Middle frontal gyrus (tissue), 1 donor: ENCODE measurements at regions not wholly inside any gene's neighbourhood (a gene's known extent, or its start where the extent isn't known, plus 50 kb on each side); places are given as distances from the start of the nearest gene placed in this dataset.
"Not testable (repeated sequence)": the region's sequence is repeated elsewhere in the genome, so short reads cannot be mapped to it uniquely, and the experiment has no call there.

ENCODE experiments used
- DNase-seq: peaks from one replicate; pipeline ENCODE4 v3.0.0-alpha.2; 2015; ENCODE audit warnings: low spot score; ENCODE audit errors: extremely low spot score

GRCh38 chr3:137296116-137296515, 338.3 kb downstream of the IL20RB start:
- DNase-seq, result no peak

GRCh38 chr3:137297770-137298169, 340.0 kb downstream of the IL20RB start:
- DNase-seq, result no peak

DNA sequence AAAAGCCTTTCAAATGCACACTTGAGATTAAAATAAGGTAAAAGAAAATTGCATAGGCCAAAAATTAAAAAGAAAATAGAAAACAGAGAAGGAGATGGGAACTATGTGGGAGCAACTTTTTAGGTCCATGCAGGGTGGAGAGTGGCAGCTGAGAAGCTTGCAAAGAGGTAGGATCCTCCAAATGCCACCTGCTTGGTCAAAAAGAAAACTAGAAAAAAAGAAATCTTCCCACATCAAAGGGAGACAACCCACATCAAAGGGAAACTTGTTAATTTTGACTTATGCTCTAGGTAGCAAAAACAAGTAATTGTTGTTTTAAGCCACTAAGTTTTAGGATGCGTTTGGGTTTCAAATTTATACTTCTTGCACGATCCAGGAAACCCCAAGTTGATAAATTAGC, 342.9 kb downstream of the IL20RB start:
- DNase-seq, result no peak

- no peak for DNase-seq
These were observed 346.7 kb downstream of the IL20RB start for GRCh38 chr3:137304313-137305056.

GRCh38 chr3:137324114-137324513, 366.3 kb downstream of the IL20RB start:
- no peak for DNase-seq

- no peak for DNase-seq
These were observed 367.4 kb downstream of the IL20RB start for GRCh38 chr3:137325170-137325569.

GRCh38 chr3:137325934-137326333, 368.2 kb downstream of the IL20RB start:
- DNase-seq, result no peak

DNA sequence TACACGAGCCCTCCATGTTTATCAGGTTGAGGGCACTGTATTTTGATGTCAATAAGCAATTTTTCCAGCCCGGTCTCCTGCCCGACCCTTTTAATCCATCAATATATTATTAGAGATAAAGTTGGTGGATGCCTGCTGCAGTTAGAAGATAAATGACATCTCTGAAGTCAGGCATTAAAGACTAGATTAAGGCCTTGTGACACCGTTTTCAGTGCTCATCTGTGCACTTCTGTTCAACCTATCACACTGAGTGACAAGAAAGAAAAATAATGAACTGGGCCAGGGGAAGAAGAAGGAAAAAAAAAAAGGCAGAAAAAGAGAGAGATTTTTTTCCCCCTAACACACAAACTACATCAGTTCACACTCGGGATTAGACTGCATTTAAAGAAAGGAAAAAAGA, 371.8 kb downstream of the IL20RB start:
- DNase-seq, result no peak

DNA sequence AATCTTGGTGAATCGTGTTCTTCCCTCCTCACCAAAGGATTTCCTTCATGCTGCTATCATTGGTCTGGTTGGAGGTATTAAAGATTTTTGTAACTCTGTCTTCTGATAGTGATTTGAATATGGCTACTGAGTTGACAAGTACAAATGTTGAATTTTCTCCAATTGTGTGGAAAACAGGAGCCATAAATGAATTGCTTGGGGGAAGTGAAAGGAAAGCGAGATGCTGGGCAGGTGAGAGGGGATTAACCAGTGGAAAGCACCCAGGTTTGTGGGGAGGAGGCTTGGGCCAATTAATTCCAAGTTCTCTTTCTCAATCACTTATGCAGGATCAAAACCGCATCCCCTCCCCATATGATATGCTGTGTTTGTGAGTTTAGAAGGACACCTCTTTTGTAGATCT, 372.5 kb downstream of the IL20RB start:
- no peak for DNase-seq

DNA sequence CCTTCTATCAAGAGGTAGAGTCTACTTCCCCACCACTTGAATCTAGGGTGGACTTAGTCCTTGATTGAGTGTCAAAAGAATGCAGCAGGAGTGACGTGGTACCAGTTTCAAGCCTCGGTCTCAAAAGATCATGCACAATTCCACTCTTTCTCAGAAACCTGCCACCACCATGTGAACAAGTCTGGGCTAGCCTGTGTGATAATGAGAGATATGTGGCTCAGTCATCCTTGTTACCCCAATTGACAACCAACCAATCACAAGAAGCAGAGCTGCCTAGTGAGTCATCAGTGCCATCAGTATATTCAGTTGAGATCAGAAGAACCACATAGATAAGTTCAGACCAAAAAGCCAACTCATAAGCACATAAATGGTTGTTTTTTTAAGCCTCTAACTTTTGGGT, 374.5 kb downstream of the IL20RB start:
- no peak for DNase-seq

- DNase-seq, result no peak
These were observed 377.7 kb downstream of the IL20RB start for GRCh38 chr3:137335478-137335877.

DNA sequence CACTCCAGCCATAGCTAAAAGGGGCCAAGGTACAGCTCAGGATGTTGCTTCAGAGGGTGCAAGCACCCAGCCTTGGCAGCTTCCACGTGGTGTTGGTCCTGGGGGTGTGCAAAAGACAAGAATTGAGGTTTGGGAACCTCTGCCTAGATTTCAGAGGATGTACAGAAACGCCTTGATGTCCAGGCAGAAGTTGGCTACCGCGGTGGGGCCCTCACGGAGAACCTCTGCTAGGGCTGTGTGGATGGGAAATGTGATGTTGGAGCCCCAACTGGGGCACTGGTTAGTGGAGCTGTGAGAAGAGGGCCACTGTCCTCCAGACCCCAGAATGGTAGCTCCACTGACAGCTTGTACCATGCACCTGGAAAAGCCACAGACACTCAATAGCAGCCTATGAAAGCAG, 380.6 kb downstream of the IL20RB start:
- not testable (repeated sequence) for DNase-seq

DNA sequence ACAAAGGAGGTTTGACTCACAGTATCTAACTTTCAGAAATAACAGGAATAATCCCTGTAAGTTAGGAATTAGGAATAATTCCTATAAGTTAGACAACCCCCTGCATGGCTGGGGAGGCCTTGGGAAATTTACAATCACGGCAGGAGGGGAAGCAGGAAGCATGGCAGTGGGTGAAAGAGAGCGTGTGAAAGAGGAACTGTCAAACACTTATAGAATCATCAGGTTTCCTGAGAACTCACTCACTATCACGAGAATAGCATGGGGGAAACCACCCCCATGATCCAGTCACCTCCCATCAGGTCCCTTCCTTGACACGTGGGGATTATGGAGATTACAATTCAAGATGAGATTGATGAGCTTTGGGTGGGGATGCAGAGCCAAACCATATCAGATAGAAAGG, 385.5 kb downstream of the IL20RB start:
- no peak for DNase-seq

- no peak for DNase-seq
These were observed 389.3 kb downstream of the IL20RB start for GRCh38 chr3:137347132-137347531.

DNA sequence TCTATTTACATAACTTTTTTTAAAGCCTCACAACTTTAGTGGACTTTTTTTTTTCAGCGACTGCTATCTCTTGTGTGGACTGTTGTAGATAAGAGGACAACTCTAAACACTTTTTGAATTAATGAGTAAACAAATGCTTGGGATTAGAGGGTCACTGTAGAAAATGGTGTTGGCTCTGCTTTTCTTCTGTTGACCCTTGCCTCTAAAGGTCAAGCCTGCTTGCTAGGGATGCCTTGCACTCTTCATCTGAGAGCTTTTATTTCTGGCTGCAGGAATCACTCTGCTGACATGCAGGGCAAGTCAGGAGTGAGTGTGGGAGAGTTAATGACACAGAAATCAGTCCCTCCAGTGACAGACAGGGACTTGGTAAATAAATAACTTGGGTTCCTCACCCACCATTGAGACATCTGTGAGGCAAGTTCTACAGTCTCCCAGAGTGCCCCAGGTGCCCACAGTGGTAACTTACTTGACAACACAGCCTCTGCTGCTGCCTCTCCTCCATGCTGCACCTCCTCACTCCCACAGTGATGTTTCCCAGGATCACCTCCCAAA, 390.1 kb downstream of the IL20RB start:
- no peak for DNase-seq

DNA sequence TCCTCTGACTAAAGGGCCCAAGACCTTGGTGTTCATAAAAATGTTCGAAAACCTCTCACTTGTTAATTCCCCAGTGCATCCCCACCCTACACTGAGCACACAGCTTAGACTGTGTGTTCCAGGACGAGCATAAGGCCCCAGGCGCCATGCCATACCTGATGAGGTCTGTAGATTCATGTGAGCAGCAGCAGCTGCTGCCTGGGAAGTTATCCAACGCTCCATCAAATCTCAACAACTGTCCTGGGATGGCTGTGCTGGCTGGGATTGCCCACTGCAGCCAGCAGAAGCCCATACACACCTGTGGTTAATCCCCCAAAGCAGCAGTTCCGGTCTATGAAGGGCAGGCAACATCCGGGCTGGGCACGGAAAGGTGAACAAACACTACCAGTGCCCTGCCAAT, 391.2 kb downstream of the IL20RB start:
- DNase-seq, result no peak

DNA sequence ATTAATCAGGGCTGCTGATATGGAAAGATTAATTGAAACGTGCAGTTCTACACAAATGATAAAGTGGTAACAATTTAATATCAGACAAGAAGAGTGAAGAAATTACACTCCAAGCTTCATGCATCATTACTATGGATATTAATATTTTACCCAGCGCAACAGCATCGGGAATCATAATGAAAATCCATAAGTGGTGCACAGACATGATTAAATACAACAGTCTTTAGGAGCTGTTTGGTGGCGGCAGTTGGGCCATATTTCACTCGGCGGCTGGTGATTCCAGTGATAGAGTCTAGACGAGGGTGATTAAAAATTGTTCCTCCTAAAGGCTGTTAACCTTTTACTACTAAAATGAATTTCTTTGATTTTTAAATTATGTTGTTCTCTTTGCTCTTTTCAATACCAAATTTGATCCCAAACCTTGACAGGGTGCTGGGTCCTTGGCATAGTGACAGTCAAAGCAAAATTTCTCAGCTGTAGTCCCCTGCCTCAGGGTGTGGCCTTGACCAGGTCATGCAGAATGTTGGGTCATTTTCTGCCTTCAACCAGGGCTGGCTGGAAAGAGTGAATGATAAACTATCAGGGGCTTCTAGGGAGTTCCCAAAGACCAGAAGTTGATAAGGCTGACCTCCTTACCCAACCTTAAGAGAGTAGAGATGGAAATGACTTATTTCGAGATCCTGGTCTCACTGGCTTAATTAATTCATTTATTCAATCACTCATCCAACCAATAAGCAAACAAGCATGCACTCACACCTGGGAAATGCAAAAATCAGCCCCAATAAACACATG, 392.0 kb downstream of the IL20RB start:
- DNase-seq, result no peak

- DNase-seq, result no peak
These were observed 402.9 kb downstream of the IL20RB start for GRCh38 chr3:137360531-137361201.

- DNase-seq, result no peak
These were observed 382.0 kb upstream of the SOX14 start for GRCh38 chr3:137382005-137382594.

GRCh38 chr3:137385922-137386321, 378.2 kb upstream of the SOX14 start:
- no peak for DNase-seq

DNA sequence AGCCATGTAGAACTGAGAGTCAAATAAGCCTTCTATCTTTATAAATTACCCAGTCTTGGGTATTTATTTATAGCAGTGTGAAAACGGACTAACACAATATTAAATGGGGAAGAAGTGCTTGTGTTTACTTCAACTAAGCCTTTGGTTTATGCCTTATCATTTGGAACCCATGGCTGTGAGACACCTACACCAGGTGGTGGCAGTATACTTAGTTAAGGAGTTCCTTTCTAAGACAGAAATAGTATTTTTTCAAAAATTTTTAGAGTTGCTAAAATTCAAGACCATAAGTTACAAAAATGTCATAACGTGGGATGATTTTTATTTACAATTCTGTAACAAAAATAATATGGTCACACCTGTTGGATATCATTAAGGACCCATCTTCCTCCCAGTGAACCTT, 354.5 kb upstream of the SOX14 start:
- no peak for DNase-seq

DNA sequence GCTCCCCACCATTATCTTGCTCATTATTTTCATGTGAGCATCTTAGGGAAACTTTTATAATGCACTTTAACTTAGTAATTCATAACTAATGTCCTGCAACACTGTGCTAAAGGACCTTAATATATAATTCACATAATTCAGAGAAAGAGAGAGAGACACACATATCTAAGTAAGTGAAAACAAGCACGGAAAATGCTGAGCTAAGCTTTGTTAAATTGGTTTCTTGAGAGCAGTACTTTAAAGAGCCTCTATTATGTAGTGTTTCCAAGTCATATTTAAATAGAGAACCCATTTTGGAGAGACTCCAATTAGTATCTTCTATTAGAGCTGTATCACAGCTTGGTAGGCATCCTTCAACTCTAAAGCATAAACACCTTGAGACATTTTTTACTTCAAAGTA, 354.1 kb upstream of the SOX14 start:
- no peak for DNase-seq
